ENCODE measurements at regions not wholly inside any gene's neighbourhood (a gene's known extent, or its start where the extent isn't known, plus 50 kb on each side); places are given as distances from the start of the nearest gene placed in this dataset.
"Not testable (repeated sequence)": the region's sequence is repeated elsewhere in the genome, so short reads cannot be mapped to it uniquely, and the experiment has no call there.

- no peaks in the 10 kb centered on the region for H3K36me3 Mint-ChIP-seq (ENCODE audit: low read depth)
- H3K4me1 Mint-ChIP-seq (ENCODE audit: low read depth): no peaks in the 10 kb centered on the region
- H3K4me3 Mint-ChIP-seq: no peak overlapping the region
- no peak for DNase-seq
- no peak for TF ChIP-seq CTCF (IDR thresholded peaks at IDR 0.05)
- H3K9me3 Mint-ChIP-seq: peaks cover 36% of the 10 kb centered on the region
- H3K27ac Mint-ChIP-seq: no peak overlapping the region
- no peaks in the 10 kb centered on the region for H3K27me3 Mint-ChIP-seq (ENCODE audit: insufficient read depth)
These were observed 144.8 kb upstream of the NEBL start for GRCh38 chr10:21041763-21042458.

- no peaks in the 10 kb centered on the region for H3K4me1 Mint-ChIP-seq (ENCODE audit: low read depth)
- no peak overlapping the region for H3K27ac Mint-ChIP-seq
- H3K36me3 Mint-ChIP-seq (ENCODE audit: low read depth): 0 out of 2 replicates have a peak, but pooled peaks cover 5% of the 10 kb centered on the region
- no peak overlapping the region for H3K4me3 Mint-ChIP-seq
- H3K9me3 Mint-ChIP-seq: peaks cover 49% of the 10 kb centered on the region
- peaks cover 2% of the 10 kb centered on the region; the same call in 1 of the 2 replicates for H3K27me3 Mint-ChIP-seq (ENCODE audit: insufficient read depth)
- no peak for TF ChIP-seq CTCF (IDR thresholded peaks at IDR 0.05)
- no peak for DNase-seq
These were observed 142.6 kb upstream of the NEBL start for GRCh38 chr10:21039721-21040120.

GRCh38 chr10:21036757-21037156, 139.6 kb upstream of the NEBL start:
- H3K27ac Mint-ChIP-seq: no peak overlapping the region

GRCh38 chr10:21034770-21035169, 137.7 kb upstream of the NEBL start:
- not testable (repeated sequence) for H3K27ac Mint-ChIP-seq; H3K27me3 Mint-ChIP-seq (ENCODE audit: insufficient read depth); H3K4me1 Mint-ChIP-seq (ENCODE audit: low read depth); H3K36me3 Mint-ChIP-seq (ENCODE audit: low read depth); DNase-seq; H3K4me3 Mint-ChIP-seq
- peaks cover 42% of the 10 kb centered on the region for H3K9me3 Mint-ChIP-seq

More at GRCh38 chr10:21036757-21037156, 139.6 kb upstream of the NEBL start:
- no peak for DNase-seq
- TF ChIP-seq CTCF (IDR thresholded peaks at IDR 0.05): no peak
- 0 out of 2 replicates have a peak, but pooled peaks cover 5% of the 10 kb centered on the region for H3K36me3 Mint-ChIP-seq (ENCODE audit: low read depth)
- no peak overlapping the region for H3K4me3 Mint-ChIP-seq
- H3K9me3 Mint-ChIP-seq: peaks cover 41% of the 10 kb centered on the region
- no peaks in the 10 kb centered on the region for H3K4me1 Mint-ChIP-seq (ENCODE audit: low read depth)
- peaks cover 2% of the 10 kb centered on the region; the same call in 1 of the 2 replicates for H3K27me3 Mint-ChIP-seq (ENCODE audit: insufficient read depth)

GRCh38 chr10:21034241-21034640, 137.1 kb upstream of the NEBL start:
- Mint-ChIP-seq H3K36me3 (ENCODE audit: low read depth) (0 out of 2 replicates have a peak, but pooled peaks cover 5% of the 10 kb centered on the region), H3K27ac (no peak overlapping the region), H3K4me3 (no peak overlapping the region), H3K4me1 (ENCODE audit: low read depth) (no peaks in the 10 kb centered on the region), H3K27me3 (ENCODE audit: insufficient read depth) (peaks cover 2% of the 10 kb centered on the region; the same call in 1 of the 2 replicates), H3K9me3 (peaks cover 42% of the 10 kb centered on the region)
- DNase-seq: no peak
- TF ChIP-seq CTCF (IDR thresholded peaks at IDR 0.05): no peak

- no peak for DNase-seq
- peaks cover 43% of the 10 kb centered on the region for H3K9me3 Mint-ChIP-seq
- TF ChIP-seq CTCF (IDR thresholded peaks at IDR 0.05): no peak
- no peak overlapping the region for H3K27ac Mint-ChIP-seq
- H3K4me3 Mint-ChIP-seq: no peak overlapping the region
- H3K4me1 Mint-ChIP-seq (ENCODE audit: low read depth): no peaks in the 10 kb centered on the region
- H3K27me3 Mint-ChIP-seq (ENCODE audit: insufficient read depth): peaks cover 2% of the 10 kb centered on the region; the same call in 1 of the 2 replicates
- 0 out of 2 replicates have a peak, but pooled peaks cover 5% of the 10 kb centered on the region for H3K36me3 Mint-ChIP-seq (ENCODE audit: low read depth)
These were observed 135.6 kb upstream of the NEBL start for GRCh38 chr10:21032587-21033319.

All from HFFc6 (cell line).